ENCODE measurements at regions not wholly inside any gene's neighbourhood (a gene's known extent, or its start where the extent isn't known, plus 50 kb on each side); places are given as distances from the start of the nearest gene placed in this dataset.
A peak's percentile ranks its signal among the peaks of the same experiment; 100 is the strongest.

- Histone ChIP-seq H3K9ac (ENCODE audit: low read length) (no peak overlapping the region), H3K27ac (ENCODE audit: low read length) (no peak overlapping the region), H3K36me3 (replicated peaks; ENCODE audit: low read depth, low read length) (no peaks in the 10 kb centered on the region), H3K79me2 (ENCODE audit: low read length) (no peaks in the 10 kb centered on the region), H3K4me1 (ENCODE audit: low read length) (peaks cover 12% of the 10 kb centered on the region), H2AFZ (ENCODE audit: low read depth, low read length) (peak overlapping the region; percentile 19; the same call in 1 of the 2 replicates), H3K4me2 (ENCODE audit: low read length) (peak overlapping the region; percentile 34; the same call in 1 of the 2 replicates), H3K4me3 (ENCODE audit: low read length) (no peak overlapping the region), H4K20me1 (ENCODE audit: insufficient read depth, low read length) (no peaks in the 10 kb centered on the region), H3K27me3 (ENCODE audit: low read depth, low read length) (no peaks in the 10 kb centered on the region), H3K9me3 (ENCODE audit: insufficient read depth, low read length) (no peaks in the 10 kb centered on the region)
- no peak for TF ChIP-seq EZH2phosphoT487 (IDR thresholded peaks at IDR 0.05; ENCODE audit: low read depth)
- TF ChIP-seq, protein P1, sequence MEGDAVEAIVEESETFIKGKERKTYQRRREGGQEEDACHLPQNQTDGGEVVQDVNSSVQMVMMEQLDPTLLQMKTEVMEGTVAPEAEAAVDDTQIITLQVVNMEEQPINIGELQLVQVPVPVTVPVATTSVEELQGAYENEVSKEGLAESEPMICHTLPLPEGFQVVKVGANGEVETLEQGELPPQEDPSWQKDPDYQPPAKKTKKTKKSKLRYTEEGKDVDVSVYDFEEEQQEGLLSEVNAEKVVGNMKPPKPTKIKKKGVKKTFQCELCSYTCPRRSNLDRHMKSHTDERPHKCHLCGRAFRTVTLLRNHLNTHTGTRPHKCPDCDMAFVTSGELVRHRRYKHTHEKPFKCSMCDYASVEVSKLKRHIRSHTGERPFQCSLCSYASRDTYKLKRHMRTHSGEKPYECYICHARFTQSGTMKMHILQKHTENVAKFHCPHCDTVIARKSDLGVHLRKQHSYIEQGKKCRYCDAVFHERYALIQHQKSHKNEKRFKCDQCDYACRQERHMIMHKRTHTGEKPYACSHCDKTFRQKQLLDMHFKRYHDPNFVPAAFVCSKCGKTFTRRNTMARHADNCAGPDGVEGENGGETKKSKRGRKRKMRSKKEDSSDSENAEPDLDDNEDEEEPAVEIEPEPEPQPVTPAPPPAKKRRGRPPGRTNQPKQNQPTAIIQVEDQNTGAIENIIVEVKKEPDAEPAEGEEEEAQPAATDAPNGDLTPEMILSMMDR (IDR thresholded peaks at IDR 0.05; ENCODE audit: low read depth, low read length) = no peak
These were observed 2167.2 kb upstream of the C9orf72 start for GRCh38 chr9:29740518-29740917.

DNA sequence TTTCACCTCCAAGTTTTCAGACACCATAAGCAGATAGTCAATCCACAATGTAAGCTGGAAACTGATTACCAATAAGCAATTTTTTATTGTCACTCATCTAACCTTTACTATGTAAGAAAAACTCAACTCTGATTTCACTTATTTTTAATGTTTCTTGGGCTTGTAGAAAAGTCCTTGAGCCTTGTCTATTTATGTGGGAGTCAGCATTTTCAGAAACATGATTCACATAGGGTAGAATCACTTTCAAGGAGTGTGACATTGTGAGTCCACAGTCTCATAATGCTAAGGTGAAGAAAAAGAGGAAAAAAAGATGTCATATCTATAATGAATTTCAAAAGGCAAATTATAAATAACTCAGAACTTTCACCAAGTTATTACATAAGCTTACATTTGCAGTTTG is 2167.9 kb upstream of the C9orf72 start:
- no peaks in the 10 kb centered on the region for H3K27me3 ChIP-seq (ENCODE audit: low read depth, low read length)
- H3K79me2 ChIP-seq (ENCODE audit: low read length) = no peaks in the 10 kb centered on the region
- H4K20me1 ChIP-seq (ENCODE audit: insufficient read depth, low read length) = no peaks in the 10 kb centered on the region
- no peak overlapping the region for H3K9ac ChIP-seq (ENCODE audit: low read length)
- H3K4me3 ChIP-seq (ENCODE audit: low read length) = no peak overlapping the region
- no peak overlapping the region for H2AFZ ChIP-seq (ENCODE audit: low read depth, low read length)
- TF ChIP-seq EZH2phosphoT487 (IDR thresholded peaks at IDR 0.05; ENCODE audit: low read depth) = no peak
- TF ChIP-seq, protein P1 (IDR thresholded peaks at IDR 0.05; ENCODE audit: low read depth, low read length) = no peak
- H3K4me2 ChIP-seq (ENCODE audit: low read length) = no peak overlapping the region
- H3K27ac ChIP-seq (ENCODE audit: low read length) = no peak overlapping the region
- no peaks in the 10 kb centered on the region for H3K36me3 ChIP-seq (replicated peaks; ENCODE audit: low read depth, low read length)
- no peaks in the 10 kb centered on the region for H3K9me3 ChIP-seq (ENCODE audit: insufficient read depth, low read length)
- H3K4me1 ChIP-seq (ENCODE audit: low read length) = peaks cover 12% of the 10 kb centered on the region

DNA sequence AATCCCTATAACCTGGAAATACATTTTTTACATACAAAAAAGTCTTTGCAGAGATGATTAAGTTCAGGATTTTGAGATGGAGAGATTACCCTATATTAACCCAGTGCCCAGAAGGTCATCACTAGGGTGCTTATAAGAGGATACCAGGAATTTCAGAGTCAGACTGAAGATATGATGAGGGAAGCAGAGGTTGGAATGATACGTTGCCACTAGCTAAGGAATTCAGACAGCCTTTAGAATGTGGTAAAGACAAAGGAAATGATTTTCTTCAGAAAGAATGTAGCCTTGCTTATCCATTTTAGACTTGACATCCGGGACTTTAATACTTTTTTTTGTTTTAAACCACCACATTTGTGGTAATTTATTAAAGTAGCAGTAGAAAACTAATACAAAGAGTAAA is 2176.8 kb upstream of the C9orf72 start:
- no peaks in the 10 kb centered on the region for H3K9me3 ChIP-seq (ENCODE audit: insufficient read depth, low read length)
- no peak overlapping the region for H3K27ac ChIP-seq (ENCODE audit: low read length)
- no peaks in the 10 kb centered on the region for H3K27me3 ChIP-seq (ENCODE audit: low read depth, low read length)
- no peak overlapping the region for H2AFZ ChIP-seq (ENCODE audit: low read depth, low read length)
- H3K4me3 ChIP-seq (ENCODE audit: low read length) = no peak overlapping the region
- H3K4me1 ChIP-seq (ENCODE audit: low read length) = no peaks in the 10 kb centered on the region
- no peaks in the 10 kb centered on the region for H3K36me3 ChIP-seq (replicated peaks; ENCODE audit: low read depth, low read length)
- H4K20me1 ChIP-seq (ENCODE audit: insufficient read depth, low read length) = no peaks in the 10 kb centered on the region
- no peaks in the 10 kb centered on the region for H3K79me2 ChIP-seq (ENCODE audit: low read length)
- H3K9ac ChIP-seq (ENCODE audit: low read length) = no peak overlapping the region
- TF ChIP-seq, protein P1 (IDR thresholded peaks at IDR 0.05; ENCODE audit: low read depth, low read length) = no peak
- TF ChIP-seq EZH2phosphoT487 (IDR thresholded peaks at IDR 0.05; ENCODE audit: low read depth) = no peak
- H3K4me2 ChIP-seq (ENCODE audit: low read length) = no peak overlapping the region

DNA sequence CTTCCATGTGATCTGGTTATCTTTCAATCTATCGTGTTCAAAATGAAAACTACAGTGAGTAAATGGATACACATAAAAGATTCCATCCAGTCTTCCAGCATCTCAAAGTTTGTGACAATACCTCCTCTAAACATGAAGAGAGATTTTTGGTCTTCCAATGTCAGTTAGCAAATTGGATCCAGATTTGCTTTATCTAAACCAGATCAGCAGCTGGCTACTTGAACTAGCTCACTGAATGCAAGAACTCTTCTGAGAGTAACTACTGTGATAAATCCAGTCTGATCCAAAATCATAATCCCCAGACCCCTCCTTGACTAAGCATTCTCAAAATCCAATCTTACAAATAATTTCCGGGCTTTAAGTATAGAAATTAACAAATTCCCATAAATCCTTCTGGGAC is 2177.9 kb upstream of the C9orf72 start:
- Histone ChIP-seq H3K9ac (ENCODE audit: low read length) (no peak overlapping the region), H3K36me3 (replicated peaks; ENCODE audit: low read depth, low read length) (no peaks in the 10 kb centered on the region), H4K20me1 (ENCODE audit: insufficient read depth, low read length) (no peaks in the 10 kb centered on the region), H3K27me3 (ENCODE audit: low read depth, low read length) (no peaks in the 10 kb centered on the region), H3K79me2 (ENCODE audit: low read length) (no peaks in the 10 kb centered on the region), H3K4me2 (ENCODE audit: low read length) (no peak overlapping the region), H2AFZ (ENCODE audit: low read depth, low read length) (no peak overlapping the region), H3K9me3 (ENCODE audit: insufficient read depth, low read length) (no peaks in the 10 kb centered on the region), H3K4me3 (ENCODE audit: low read length) (no peak overlapping the region), H3K4me1 (ENCODE audit: low read length) (no peaks in the 10 kb centered on the region), H3K27ac (ENCODE audit: low read length) (no peak overlapping the region)
- TF ChIP-seq, protein P1 (IDR thresholded peaks at IDR 0.05; ENCODE audit: low read depth, low read length) = no peak
- no peak for TF ChIP-seq EZH2phosphoT487 (IDR thresholded peaks at IDR 0.05; ENCODE audit: low read depth)
